A673 (cell line): ENCODE measurements at regions not wholly inside any gene's neighbourhood (a gene's known extent, or its start where the extent isn't known, plus 50 kb on each side); places are given as distances from the start of the nearest gene placed in this dataset.

Experiments
- EZH2 ChIP-seq: fragments of 200-600 bp; sonication (generic); IDR thresholded peaks from 2 replicates; pipeline ENCODE4 v1.6.1; 2017; ENCODE audit warnings: borderline replicate concordance, low read depth, mild to moderate bottlenecking, mixed read lengths, antibody characterized with exemption, low read length; ENCODE audit not compliant: poor library complexity, severe bottlenecking
- TF ChIP-seq, protein P1 (sequence below): fragments of 300-800, 200-600 bp; sonication (generic); conservative IDR thresholded peaks from 2 replicates; pipeline ENCODE4 v1.5.1; 2017; ENCODE audit warnings: low read depth, mild to moderate bottlenecking, antibody characterized with exemption, low read length, moderate library complexity, mixed read lengths

DNA sequence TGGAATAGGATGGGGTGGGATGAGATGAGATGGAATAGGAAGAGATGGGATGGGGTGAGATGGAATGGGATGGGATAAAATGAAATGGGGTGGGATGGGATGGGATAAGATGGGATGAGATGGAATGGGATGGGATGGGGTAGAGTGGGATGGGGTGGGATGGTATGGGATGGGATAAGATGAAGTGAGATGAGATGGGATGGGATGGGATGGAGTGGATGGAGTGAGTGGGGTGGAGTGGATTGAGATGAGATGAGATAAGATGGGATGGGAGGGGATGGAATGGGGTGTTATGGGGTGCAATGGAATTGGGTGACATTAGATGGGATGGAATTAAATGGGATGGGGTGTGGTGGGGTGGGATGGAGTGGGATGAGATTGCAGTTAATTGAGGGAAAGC lies 279.2 kb upstream of the CDH5 start:
- TF ChIP-seq, protein P1, sequence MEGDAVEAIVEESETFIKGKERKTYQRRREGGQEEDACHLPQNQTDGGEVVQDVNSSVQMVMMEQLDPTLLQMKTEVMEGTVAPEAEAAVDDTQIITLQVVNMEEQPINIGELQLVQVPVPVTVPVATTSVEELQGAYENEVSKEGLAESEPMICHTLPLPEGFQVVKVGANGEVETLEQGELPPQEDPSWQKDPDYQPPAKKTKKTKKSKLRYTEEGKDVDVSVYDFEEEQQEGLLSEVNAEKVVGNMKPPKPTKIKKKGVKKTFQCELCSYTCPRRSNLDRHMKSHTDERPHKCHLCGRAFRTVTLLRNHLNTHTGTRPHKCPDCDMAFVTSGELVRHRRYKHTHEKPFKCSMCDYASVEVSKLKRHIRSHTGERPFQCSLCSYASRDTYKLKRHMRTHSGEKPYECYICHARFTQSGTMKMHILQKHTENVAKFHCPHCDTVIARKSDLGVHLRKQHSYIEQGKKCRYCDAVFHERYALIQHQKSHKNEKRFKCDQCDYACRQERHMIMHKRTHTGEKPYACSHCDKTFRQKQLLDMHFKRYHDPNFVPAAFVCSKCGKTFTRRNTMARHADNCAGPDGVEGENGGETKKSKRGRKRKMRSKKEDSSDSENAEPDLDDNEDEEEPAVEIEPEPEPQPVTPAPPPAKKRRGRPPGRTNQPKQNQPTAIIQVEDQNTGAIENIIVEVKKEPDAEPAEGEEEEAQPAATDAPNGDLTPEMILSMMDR = no peak
- TF ChIP-seq EZH2 = no peak
